ENCODE measurements at regions not wholly inside any gene's neighbourhood (a gene's known extent, or its start where the extent isn't known, plus 50 kb on each side); places are given as distances from the start of the nearest gene placed in this dataset.
"Not testable (repeated sequence)": the region's sequence is repeated elsewhere in the genome, so short reads cannot be mapped to it uniquely, and the experiment has no call there.

DNA sequence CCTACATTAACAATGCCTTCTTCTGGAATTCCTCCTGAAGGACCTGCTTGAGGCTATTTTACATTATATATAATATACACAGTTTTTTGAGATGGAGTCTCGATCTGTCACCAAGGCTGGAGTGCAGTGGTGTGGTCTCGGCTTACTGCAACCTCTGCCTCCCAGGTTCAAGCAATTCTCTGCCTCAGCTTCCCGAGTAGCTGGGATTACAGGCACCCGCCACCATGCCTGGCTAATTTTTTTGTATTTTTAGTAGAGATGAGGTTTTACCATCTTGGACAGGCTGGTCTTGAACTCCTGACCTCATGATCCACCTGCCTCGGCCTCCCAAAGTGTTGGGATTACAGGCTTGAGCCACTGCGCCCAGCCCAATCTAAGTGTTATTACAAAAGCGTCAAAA is 71.9 kb upstream of the PRR23C start:
- not testable (repeated sequence) for DNase-seq

DNA sequence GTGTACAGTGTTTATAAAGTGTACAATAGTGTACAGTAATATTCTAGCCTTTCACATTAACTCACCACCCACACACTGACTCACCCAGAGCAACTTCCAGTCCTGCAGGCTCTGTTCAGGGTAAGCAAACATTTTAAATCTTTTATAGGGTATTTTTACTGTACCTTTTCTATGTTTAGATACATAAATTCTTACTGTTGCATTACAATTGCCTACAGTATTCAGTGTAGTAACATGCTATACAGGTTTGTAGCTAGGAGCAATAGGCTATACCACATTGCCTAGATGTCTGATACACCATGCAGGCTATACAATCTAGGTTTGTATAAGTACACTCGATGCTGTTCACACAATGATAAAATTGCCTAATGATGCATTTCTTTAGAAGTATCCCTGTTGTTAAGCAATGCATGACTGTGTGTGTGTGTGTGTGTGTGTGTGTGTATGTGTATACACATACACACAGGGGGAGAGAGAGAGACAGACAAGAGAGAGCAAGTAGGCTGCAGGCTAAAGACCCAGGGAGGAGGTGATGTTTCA is 72.5 kb upstream of the PRR23C start:
- DNase-seq: no peak

DNA sequence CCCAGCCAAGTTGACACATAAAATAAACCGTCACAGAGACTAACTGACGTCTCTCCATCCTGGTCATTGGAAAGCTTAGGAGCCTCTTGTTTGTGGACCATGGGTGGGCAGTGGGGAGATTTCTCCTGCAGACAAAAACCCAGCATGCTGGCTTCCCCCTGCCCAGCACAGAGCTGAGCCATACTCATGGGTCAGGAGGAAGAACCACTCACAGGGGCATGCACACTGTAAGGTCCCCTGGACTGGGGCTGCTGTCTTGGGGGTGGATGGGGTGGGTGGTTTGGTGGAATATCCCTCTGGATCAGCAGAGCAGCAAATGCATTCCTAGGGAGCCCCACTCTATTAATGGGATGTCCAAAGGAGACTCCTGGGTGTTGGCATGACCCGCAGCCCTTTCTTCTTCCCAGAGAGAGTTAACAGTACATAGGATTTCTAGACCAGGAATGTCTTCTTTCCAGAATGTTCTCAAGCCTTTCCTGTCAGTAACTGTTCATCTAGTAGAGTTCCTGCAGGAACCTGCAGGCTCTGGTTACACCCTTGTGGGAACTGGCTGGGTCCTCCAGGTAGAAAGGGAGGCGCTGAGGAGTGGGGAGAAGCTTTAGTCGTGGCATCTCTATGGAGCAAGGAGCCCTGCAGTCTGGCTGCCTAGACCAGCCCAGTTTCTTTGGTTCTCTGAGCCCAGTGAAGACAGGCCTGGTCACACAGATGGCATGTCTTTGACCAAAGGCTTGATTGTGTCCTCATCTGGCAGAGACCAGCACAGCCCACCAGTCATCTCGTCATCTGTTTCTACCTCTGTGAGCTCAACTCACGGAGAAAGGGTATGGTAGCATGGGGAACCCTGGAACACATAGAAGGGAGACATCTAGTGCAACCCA is 73.4 kb upstream of the PRR23C start:
- DNase-seq: no peak

DNA sequence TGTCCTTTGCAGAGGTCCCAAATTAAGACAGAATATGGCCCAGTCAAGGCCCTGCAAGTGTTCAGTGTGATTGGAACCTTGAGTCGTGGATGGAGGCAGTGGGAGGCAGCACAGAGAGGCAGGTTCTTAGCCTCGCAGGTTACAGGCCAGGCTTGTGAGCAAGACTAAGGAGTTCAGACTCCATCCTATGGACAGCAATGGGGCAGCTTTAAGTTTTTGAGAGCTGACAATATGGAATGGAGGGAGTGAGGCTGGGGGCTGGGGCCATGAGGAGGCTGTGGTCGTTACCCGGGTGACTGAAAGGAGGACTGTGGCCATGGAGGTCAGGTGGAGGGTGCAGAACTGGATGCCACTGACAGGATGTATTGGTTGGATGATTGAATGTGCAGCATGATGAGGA is 74.1 kb upstream of the PRR23C start:
- DNase-seq: no peak

DNA sequence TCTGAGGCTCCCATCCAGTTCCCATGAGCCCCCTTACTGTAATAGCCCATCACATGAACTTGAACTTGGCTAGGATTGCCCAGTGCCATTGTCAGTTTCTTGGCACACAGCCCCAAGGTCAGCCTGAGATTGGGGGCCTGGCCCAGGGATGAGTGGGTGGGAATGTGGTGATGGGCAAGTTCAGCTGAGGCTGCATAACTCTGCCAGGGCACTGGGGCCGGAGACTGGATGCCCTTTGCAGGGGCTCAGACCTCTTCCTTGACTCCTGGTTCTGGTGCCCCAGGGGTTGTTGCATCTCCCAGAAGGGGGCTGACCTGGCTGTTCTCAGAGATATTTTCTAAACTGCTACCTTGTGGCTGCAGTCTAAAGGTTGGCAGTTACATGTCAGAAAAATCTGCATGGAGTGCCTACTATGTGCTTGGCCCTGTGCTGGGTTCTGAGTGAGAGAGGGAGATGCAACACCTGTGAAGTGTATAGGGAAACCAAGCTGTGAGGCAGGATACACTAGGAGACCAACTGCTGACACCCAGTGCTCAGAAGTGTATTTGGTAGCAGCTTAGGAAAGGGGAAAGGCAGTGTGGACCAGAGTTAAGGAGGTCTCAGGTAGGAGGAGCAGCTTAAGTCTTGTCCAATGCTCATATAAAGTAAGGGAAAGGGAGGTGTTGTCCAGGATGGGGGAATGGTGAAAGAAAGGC is 74.8 kb upstream of the PRR23C start:
- DNase-seq: no peak

DNA sequence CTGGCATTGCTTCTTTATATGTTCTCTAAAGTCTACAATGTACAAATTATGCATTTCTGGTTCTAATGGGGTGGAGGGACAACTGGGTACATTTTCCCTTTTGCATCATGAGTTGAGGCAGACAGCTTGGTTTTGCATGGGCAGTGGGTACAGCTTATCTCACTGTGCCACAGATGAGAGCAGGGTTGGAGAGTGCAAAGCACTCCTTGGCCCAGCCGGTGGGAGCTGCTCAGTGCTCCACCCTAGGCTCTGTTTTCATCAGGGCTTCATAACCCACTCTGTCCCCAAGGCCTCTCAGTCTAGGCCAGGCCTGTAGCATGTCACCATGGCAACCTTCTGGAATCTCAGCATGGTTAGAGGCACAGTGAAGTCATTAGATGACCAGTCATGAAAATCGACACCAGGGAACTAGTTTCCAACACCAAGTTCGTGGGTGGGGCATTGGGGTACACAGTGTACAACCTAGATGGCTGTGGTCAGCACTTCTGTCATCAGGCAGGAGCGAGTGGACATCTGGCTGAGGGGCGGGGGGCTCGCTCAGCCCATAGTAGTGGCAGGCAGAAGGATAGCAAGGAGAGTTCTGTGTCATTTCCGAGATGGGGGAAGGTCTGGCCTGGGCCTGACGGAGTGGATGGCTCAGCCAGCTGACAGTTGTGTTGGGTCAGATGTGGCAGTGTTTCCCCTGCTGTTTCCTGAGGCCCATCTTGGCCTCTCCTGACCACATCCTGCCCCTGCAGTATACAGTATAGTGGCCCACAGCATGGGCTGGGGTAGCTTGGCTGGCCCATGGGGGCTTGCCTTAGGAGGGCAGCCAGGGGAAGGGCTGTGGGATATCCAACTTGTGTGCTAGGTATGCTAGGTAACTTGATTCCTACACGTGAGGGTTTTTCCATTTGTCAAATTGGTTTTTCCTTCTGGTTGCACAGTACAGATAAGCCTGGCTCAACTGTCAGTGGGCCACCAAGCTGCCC is 75.7 kb upstream of the PRR23C start:
- DNase-seq: no peak

DNA sequence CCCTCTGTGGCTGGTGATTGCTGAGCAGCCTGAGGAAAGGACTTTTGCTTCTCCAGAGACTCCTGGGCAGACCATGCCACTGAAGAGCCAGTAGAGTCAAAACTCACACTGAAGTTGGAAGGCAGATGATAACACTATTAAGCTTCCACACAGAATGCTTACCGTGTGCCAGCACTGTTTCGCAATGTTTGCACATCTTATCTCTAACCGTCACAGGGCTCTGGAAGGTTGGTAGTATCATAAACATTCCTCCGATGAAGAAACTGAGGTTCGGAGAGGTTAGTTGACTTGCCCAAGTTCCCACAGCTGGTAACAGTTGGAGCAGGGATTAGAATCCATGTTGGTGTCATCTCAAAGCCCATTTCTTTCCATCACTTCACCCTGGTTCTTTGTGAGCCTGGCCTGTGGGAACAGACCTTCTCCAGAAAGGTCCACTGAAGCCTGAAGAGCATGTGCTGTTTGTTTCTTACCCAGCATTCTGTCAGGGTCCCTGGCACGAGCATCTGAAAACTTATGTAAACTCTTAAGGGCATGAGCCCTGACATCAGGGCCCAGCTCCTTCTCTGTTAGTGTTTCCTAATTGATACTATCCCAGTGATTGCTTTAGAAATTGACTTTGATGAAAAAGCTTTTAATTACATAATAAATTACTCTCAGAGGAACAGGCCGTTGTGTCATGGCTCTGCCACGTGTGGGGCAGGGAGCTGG is 77.0 kb upstream of the PRR23C start:
- DNase-seq: no peak

DNA sequence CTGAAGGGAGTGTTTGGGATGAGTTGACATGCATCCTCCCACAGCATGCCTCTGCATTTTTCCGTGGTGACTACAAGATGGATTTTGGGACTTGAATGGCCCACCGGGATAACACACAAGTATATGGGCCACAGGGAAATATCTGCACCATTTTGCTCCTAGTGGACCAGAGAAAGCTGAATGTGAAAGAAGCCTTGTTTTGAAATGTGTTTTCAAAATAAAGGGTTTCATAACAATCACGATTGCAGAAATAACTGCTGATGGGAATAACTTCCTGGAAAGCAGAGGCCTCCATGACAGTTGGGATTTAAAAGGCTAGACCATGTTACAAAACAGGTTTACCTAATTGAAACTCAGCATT is 77.5 kb upstream of the PRR23C start:
- DNase-seq: no peak

DNA sequence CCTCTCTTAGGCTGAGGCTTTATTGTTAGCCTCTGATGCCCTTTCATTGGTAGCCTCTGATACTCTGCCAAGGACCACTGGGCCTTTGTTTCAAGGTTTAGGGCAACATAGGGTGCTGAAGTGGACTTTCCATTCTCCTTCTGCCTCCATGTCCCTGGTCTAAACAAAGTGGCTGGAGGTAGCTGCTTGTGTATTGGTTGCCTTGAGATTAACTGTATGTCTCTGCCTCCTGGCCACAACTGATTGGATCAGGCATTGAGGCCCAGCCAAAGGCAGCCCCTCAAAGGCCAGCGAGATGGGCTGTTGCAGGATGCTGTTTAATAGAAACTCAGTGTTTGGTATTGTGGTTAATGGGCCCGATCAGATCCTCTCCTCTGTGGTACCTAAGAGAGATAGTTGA is 77.9 kb upstream of the PRR23C start:
- DNase-seq: no peak

DNA sequence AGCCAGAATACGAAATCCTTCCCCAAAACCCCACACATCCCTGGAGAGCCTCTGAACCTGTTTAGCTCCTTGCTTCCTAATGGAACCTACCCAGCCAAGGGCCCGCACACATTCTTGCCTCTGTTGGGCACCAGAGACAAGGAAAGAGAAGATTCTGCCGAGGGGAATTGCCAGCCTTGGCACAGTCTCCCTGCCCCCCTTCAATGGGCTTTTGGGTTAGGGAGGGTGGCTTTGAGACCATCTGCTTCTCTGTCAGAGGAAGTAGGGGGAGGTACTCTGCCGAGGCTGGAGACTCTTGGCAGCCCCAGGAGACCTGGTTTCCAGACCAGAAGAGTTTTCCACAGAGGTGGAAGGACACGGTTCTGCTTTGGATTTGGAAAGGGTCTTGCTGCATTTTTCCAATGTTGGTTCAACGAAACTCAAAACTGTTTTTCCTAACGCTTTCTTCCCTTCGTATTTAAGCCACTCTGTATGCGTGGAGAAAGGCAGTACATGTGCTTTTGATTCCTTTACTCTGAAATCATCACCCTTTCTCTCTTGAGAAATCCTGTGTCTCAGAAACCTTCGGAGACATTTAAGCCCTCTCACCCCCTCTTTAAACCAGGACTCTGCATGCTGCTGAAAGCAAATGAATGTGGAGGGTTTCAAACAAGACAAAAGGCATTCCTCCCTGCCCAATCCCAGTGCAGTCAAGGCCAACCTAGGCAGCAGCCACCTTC is 78.8 kb upstream of the PRR23C start:
- DNase-seq: no peak

DNA sequence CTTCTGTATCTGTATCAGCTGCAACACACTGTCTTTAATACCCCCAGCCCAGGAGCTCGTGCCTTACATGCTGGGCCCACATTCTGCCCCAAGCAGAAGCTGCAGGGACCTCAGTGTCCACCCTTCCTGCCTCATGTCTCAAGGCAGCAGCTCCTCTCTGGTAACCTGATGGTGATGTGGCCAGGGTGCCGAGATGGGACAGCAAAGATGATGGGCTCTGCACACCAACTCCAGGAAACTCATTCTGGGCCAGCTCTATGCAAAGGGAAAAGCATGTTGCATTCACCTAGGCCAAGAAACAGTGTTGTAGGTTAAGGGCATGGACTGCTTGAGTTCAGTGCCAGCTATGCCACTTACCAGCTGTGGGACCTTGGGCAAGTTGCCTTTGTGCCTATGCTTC is 79.5 kb upstream of the PRR23C start:
- DNase-seq: no peak

DNA sequence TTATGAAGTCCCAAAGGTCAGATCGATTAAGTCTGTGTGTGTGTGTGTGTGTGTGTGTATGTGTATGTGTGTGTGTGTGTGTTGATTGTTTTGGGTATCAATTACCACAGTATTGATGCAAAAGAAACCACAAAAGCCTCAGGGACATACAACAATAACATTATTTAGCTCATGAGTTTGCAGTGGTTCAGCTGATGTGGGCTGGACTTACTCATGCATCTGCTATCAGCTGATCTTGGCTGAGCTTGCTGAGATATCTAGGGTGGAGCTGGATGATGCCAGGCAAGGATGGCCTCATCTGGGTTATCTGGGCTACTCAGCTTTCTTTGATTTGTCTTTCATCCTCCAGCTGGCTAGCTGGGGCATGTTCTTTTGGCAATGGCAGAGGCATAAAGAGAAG is 82.4 kb upstream of the PRR23C start:
- no peak for DNase-seq

DNA sequence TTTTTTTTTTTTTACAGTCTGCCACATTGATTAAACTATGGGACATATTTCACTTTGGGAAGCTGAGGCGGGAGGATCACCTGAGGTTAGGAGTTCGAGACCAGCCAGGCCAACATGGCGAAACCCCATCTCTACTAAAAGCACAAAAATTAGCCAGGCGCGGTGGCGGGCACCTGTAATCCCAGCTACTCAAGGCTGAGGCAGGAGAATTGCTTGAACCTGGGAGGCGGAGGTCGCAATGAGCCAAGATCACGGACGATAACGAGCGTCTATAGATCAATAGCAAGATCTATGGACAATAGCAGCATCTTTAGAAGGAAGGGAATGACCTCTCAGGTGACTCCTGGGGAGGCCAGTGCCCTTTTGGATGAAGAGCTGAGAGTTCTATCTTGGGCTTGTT is 82.9 kb upstream of the PRR23C start:
- not testable (repeated sequence) for DNase-seq

DNA sequence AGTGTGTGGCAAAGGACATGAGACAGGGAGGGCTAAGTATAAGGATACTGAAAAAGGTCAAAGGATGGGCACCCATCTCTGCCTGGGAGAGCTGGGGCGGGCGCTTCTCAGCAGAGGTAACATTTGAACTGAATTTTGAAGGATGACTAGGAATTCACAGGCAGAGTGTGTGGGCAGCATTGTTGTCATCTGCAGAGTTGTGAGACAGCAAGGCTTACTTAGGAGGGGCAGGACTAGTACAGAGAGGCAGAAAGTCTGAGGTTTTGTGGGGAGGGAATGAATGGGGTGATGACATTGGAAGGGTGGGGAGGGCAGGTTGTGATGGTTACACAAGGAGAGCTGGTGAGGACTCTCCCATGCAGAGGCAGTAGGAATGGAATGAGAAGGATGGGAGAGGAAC is 84.1 kb upstream of the PRR23C start:
- no peak for DNase-seq

DNA sequence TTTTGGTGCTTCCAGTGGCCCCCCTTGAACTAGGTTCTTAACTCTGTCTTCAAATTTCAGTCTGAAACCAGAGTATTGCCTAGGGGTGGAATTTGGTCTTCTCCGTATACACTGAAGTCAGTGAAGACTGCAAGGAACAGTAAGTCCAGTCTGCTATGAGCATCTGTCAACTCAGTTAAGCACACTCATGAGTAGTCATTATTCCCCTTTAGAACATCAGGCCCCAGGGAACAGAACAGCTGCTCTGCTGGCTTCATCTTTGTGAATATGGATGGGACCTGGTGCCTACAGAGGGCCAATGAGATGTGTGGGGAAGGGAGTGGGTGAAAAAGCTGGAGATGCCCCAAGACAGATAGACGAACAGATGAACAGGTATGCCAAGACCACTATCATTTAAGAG is 85.2 kb upstream of the PRR23C start:
- DNase-seq: no peak

DNA sequence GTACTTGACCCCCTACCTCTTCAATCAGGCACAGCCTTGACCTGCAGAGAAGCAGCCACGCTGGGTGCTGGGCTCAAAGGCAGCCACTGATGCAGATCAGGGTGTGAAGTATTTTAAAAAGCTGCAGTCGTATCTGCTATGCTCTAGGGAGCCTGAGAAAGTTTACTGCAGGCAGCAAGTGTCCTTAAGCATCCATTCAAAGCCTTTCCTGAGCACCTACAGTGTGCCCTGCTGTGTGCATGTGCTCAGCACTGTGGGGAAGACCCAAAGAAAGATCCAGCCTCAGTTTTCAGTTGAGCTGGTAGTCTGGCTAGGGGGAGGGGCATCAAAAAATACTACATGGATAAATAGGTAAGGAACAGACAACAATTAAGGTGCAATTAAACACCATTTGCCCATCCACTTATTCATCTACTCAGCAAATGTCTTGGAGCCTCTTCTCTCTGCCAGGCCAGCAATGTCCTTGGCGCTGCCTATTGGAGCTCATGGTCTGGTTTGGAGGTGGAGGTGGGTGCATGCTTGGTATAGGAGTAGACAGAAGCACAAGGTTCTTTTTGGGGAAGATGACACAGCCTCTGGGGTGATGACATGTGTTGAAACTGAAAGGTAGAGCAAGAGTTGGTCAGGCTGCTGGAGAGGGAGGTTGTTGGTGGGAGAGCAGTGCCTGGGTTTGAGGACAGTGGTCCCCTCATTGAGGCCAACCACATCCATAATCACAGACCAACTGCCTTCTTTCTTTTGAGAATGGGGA is 85.9 kb upstream of the PRR23C start:
- DNase-seq: no peak

DNA sequence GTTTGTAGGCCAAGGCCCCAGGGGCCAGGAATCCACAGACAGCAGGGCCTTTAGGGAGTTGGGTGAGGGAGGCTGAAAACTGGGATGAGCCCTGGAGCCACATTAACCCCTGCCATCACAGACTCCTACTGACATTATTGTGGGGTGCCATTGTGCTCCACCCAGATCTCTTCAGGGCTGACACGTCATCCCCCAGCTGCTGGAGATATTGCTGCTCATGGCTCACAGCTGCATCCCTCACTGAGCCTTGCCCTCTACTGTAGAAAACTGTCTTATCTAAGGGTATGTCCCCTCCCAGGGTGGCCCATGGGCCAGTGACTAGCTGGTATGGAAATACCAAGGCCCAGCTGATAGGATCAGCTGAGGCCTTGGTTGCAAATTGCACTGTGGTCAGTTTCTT is 87.3 kb upstream of the PRR23C start:
- no peak for DNase-seq

DNA sequence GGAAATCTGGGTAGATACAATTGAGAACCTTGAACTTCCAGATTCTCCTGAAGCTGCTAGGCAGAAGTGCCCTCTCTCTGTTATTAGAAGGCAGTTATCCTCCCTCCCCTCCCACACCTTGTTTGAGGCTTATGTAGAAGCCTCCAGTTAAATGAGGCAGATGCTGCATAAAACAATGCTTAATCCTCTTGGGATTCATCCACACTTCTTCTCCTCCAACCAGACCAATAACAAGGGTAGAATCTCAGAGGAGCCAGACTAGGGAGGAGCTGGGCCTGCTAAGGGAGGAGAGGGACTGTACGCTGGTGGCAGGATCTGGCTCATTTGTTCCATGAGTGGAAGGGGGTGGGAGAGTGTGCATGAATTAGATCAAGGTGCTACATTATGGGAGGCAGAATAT is 88.3 kb upstream of the PRR23C start:
- peak; percentile 16 for DNase-seq

DNA sequence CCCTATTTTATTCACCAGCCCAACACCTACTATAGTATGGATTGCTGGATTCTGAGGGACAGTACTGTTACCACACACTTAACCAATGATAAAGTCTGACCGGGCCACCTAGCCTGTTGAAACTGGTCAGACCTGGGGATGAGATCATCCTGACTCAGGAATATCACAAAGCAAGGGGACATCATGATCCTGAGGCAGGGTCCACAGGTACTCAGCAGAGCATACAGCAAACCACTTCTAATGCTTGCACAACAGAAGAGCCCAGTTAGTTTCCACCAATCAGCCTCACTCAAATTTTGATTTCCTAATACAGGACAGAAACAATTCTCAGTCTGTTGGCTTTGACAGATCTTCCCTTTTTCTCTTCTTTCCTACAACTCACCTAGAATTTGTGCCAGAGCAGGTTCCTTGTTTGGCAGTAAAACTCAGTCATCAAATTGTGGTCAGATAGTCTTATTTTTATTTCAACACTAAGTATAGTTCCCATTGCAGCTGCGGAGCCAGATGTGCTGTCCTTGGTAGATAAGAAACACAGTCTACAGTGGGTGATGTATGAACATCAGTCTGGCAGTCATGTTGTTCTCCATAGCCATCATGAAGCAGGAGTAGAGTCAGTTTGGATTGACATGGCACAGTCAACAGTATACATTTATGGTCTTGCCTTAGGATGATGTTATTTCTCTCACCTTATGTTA is 90.1 kb upstream of the PRR23C start:
- DNase-seq: no peak

DNA sequence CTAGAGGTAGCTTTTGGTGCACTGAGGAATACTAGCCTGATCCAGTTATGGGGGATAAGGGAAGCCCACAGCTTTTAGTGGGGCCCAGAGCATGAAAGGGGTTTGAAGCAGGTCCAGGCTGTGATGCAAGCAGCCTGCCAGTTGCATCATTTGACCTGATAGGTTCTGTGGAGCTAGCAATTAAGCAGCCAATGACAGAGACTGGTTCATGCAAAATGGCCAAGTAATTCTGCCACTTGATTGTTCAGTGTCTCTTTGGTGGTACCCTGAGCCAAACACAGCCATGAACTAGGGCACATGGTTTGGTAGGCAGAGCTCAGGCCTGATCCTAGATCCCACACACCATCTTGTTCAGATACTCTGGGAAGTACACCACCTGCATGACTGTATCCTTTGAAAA is 91.0 kb upstream of the PRR23C start:
- no peak for DNase-seq

All from NCI-H345 (cell line).